SJCRH30 (cell line): ENCODE measurements at regions not wholly inside any gene's neighbourhood (a gene's known extent, or its start where the extent isn't known, plus 50 kb on each side); places are given as distances from the start of the nearest gene placed in this dataset.
"Not testable (repeated sequence)": the region's sequence is repeated elsewhere in the genome, so short reads cannot be mapped to it uniquely, and the experiment has no call there.

Experiments used
- DNase-seq, 2 experiments: peaks; one replicate each; pipeline ENCODE4 v3.0.0-alpha.2; 2015 to 2020
- H3K27ac ChIP-seq: fragments of 250-450 bp; sonication (Bioruptor Pico); 2 replicates; pipeline ENCODE4 v1.5.1; 2020; ENCODE audit warnings: mild to moderate bottlenecking, moderate library complexity
- H3K27me3 ChIP-seq: fragments of 250-450 bp; sonication (Bioruptor Pico); 2 replicates; pipeline ENCODE4 v1.5.1; 2020; ENCODE audit warnings: mild to moderate bottlenecking, moderate library complexity
- H3K36me3 ChIP-seq: fragments of 250-450 bp; sonication (Bioruptor Pico); 2 replicates; pipeline ENCODE4 v1.5.1; 2020; ENCODE audit warnings: mild to moderate bottlenecking, moderate library complexity
- H3K4me1 ChIP-seq: fragments of 250-450 bp; sonication (Bioruptor Pico); 2 replicates; pipeline ENCODE4 v1.5.1; 2020; ENCODE audit warnings: mild to moderate bottlenecking, moderate library complexity
- H3K4me3 ChIP-seq: fragments of 250-450 bp; sonication (Bioruptor Pico); 2 replicates; pipeline ENCODE4 v1.5.1; 2020; ENCODE audit warnings: mild to moderate bottlenecking, moderate library complexity
- H3K9me3 ChIP-seq: fragments of 250-450 bp; sonication (Bioruptor Pico); replicated peaks from 2 replicates; pipeline ENCODE4 v1.5.1; 2020; ENCODE audit warnings: mild to moderate bottlenecking, moderate library complexity

- H3K27me3 ChIP-seq, result no peaks in the 10 kb centered on the region
- no peak overlapping the region for H3K27ac ChIP-seq
- no peaks in the 10 kb centered on the region for H3K36me3 ChIP-seq
- no peaks in the 10 kb centered on the region for H3K9me3 ChIP-seq
- no peak overlapping the region for H3K4me3 ChIP-seq
- no peak for DNase-seq
- H3K4me1 ChIP-seq, result no peaks in the 10 kb centered on the region
Observed at GRCh38 chr11:104699981-104700380, 198.3 kb downstream of the CASP12 start.

- no peaks in the 10 kb centered on the region for H3K4me1 ChIP-seq
- no peak overlapping the region for H3K4me3 ChIP-seq
- no peak overlapping the region for H3K27ac ChIP-seq
- H3K9me3 ChIP-seq, result no peaks in the 10 kb centered on the region
- no peaks in the 10 kb centered on the region for H3K27me3 ChIP-seq
- no peaks in the 10 kb centered on the region for H3K36me3 ChIP-seq
- DNase-seq, result no peak
Observed at GRCh38 chr11:104695065-104695463, 203.2 kb downstream of the CASP12 start.

GRCh38 chr11:104694259-104695064 lies 203.8 kb downstream of the CASP12 start:
- H3K27me3 ChIP-seq, result no peaks in the 10 kb centered on the region
- no peak overlapping the region for H3K4me3 ChIP-seq
- no peaks in the 10 kb centered on the region for H3K9me3 ChIP-seq
- no peak for DNase-seq
- H3K27ac ChIP-seq, result no peak overlapping the region
- no peaks in the 10 kb centered on the region for H3K4me1 ChIP-seq
- no peaks in the 10 kb centered on the region for H3K36me3 ChIP-seq

- no peak for DNase-seq
Observed at GRCh38 chr11:104692751-104693150, 205.5 kb downstream of the CASP12 start.

GRCh38 chr11:104691129-104691528 lies 207.1 kb downstream of the CASP12 start:
- Histone ChIP-seq H3K4me1 (no peaks in the 10 kb centered on the region), H3K27ac (no peak overlapping the region), H3K36me3 (no peaks in the 10 kb centered on the region), H3K4me3 (no peak overlapping the region), H3K27me3 (no peaks in the 10 kb centered on the region), H3K9me3 (no peaks in the 10 kb centered on the region)
- no peak for DNase-seq

More at GRCh38 chr11:104692751-104693150, 205.5 kb downstream of the CASP12 start:
- Histone ChIP-seq H3K4me3 (no peak overlapping the region), H3K27ac (no peak overlapping the region), H3K27me3 (no peaks in the 10 kb centered on the region), H3K9me3 (no peaks in the 10 kb centered on the region), H3K36me3 (no peaks in the 10 kb centered on the region), H3K4me1 (no peaks in the 10 kb centered on the region)

GRCh38 chr11:104690241-104690640 lies 208.0 kb downstream of the CASP12 start:
- DNase-seq, result no peak
- H3K4me1 ChIP-seq, result no peaks in the 10 kb centered on the region
- no peaks in the 10 kb centered on the region for H3K36me3 ChIP-seq
- H3K27ac ChIP-seq, result no peak overlapping the region
- no peaks in the 10 kb centered on the region for H3K9me3 ChIP-seq
- H3K27me3 ChIP-seq, result no peaks in the 10 kb centered on the region
- H3K4me3 ChIP-seq, result no peak overlapping the region

GRCh38 chr11:104688731-104689130 lies 209.5 kb downstream of the CASP12 start:
- H3K27me3 ChIP-seq, result no peaks in the 10 kb centered on the region
- H3K36me3 ChIP-seq, result no peaks in the 10 kb centered on the region
- H3K4me1 ChIP-seq, result no peaks in the 10 kb centered on the region
- no peaks in the 10 kb centered on the region for H3K9me3 ChIP-seq
- no peak for DNase-seq
- H3K27ac ChIP-seq, result no peak overlapping the region
- H3K4me3 ChIP-seq, result no peak overlapping the region

GRCh38 chr11:104682206-104682605 lies 216.1 kb downstream of the CASP12 start:
- no peak overlapping the region for H3K27ac ChIP-seq
- H3K36me3 ChIP-seq, result no peaks in the 10 kb centered on the region
- no peak for DNase-seq
- no peaks in the 10 kb centered on the region for H3K4me1 ChIP-seq
- H3K9me3 ChIP-seq, result no peaks in the 10 kb centered on the region
- H3K27me3 ChIP-seq, result no peaks in the 10 kb centered on the region
- H3K4me3 ChIP-seq, result no peak overlapping the region

- H3K9me3 ChIP-seq, result no peaks in the 10 kb centered on the region
- no peaks in the 10 kb centered on the region for H3K27me3 ChIP-seq
- H3K4me1 ChIP-seq, result no peaks in the 10 kb centered on the region
- no peak overlapping the region for H3K27ac ChIP-seq
- no peaks in the 10 kb centered on the region for H3K36me3 ChIP-seq
- no peak overlapping the region for H3K4me3 ChIP-seq
- no peak for DNase-seq
Observed at GRCh38 chr11:104679258-104679657, 219.0 kb downstream of the CASP12 start.

- no peaks in the 10 kb centered on the region for H3K27me3 ChIP-seq
- DNase-seq, result no peak
- no peak overlapping the region for H3K4me3 ChIP-seq
- no peaks in the 10 kb centered on the region for H3K4me1 ChIP-seq
- H3K36me3 ChIP-seq, result no peaks in the 10 kb centered on the region
- H3K9me3 ChIP-seq, result no peaks in the 10 kb centered on the region
- H3K27ac ChIP-seq, result no peak overlapping the region
Observed at GRCh38 chr11:104678408-104678807, 219.9 kb downstream of the CASP12 start.

- DNase-seq, H3K27ac ChIP-seq, H3K27me3 ChIP-seq, H3K4me3 ChIP-seq, H3K9me3 ChIP-seq, H3K4me1 ChIP-seq, H3K36me3 ChIP-seq: not testable (repeated sequence)
Observed at GRCh38 chr11:104677069-104677468, 221.2 kb downstream of the CASP12 start.

- Histone ChIP-seq H3K4me3 (no peak overlapping the region), H3K27me3 (no peaks in the 10 kb centered on the region), H3K9me3 (no peaks in the 10 kb centered on the region), H3K36me3 (no peaks in the 10 kb centered on the region), H3K4me1 (no peaks in the 10 kb centered on the region), H3K27ac (no peak overlapping the region)
- no peak for DNase-seq
Observed at GRCh38 chr11:104672897-104673296, 225.4 kb downstream of the CASP12 start.

GRCh38 chr11:104668797-104669463 lies 229.3 kb downstream of the CASP12 start:
- Histone ChIP-seq H3K36me3 (no peaks in the 10 kb centered on the region), H3K4me1 (no peaks in the 10 kb centered on the region), H3K9me3 (no peaks in the 10 kb centered on the region), H3K4me3 (no peak overlapping the region), H3K27me3 (no peaks in the 10 kb centered on the region), H3K27ac (no peak overlapping the region)
- DNase-seq, result no peak

- Histone ChIP-seq H3K27ac (no peak overlapping the region), H3K27me3 (no peaks in the 10 kb centered on the region), H3K4me1 (no peaks in the 10 kb centered on the region), H3K4me3 (no peak overlapping the region), H3K36me3 (no peaks in the 10 kb centered on the region), H3K9me3 (no peaks in the 10 kb centered on the region)
- DNase-seq, result no peak
Observed at GRCh38 chr11:104666624-104667023, 231.6 kb downstream of the CASP12 start.

- DNase-seq, result no peak
- H3K27ac ChIP-seq, result no peak overlapping the region
- H3K27me3 ChIP-seq, result no peaks in the 10 kb centered on the region
- no peak overlapping the region for H3K4me3 ChIP-seq
- no peaks in the 10 kb centered on the region for H3K4me1 ChIP-seq
- H3K9me3 ChIP-seq, result no peaks in the 10 kb centered on the region
- H3K36me3 ChIP-seq, result no peaks in the 10 kb centered on the region
Observed at GRCh38 chr11:104665641-104666040, 232.6 kb downstream of the CASP12 start.
